RWPE2 (cell line): ENCODE measurements at regions not wholly inside any gene's neighbourhood (a gene's known extent, or its start where the extent isn't known, plus 50 kb on each side); places are given as distances from the start of the nearest gene placed in this dataset.

Source experiments
- ATAC-seq: fragments of 200-7000 bp; cut with Tn5 transposase; 3 replicates; pipeline ENCODE4 v1.9.1; 2021; ENCODE audit warnings: low read depth
- DNase-seq: peaks from one replicate; pipeline ENCODE4 v3.0.0-alpha.2; 2020; ENCODE audit warnings: low spot score
- H3K27ac ChIP-seq: fragments of 450-650 bp; 2 replicates; pipeline ENCODE4 v1.5.1; 2017; ENCODE audit warnings: mild to moderate bottlenecking; ENCODE audit not compliant: poor library complexity, severe bottlenecking
- H3K27me3 ChIP-seq: fragments of 250-450 bp; sonication (Bioruptor Pico); 2 replicates; pipeline ENCODE4 v1.5.1; 2021; ENCODE audit warnings: mild to moderate bottlenecking, moderate library complexity; ENCODE audit not compliant: insufficient read depth, poor library complexity, severe bottlenecking
- H3K36me3 ChIP-seq: fragments of 250-450 bp; sonication (Bioruptor Pico); 2 replicates; pipeline ENCODE4 v1.5.1; 2020; ENCODE audit warnings: low read depth, mild to moderate bottlenecking, moderate library complexity
- H3K4me1 ChIP-seq: fragments of 250-450 bp; sonication (Bioruptor Pico); 2 replicates; pipeline ENCODE4 v1.5.1; 2021; ENCODE audit warnings: mild to moderate bottlenecking, moderate library complexity; ENCODE audit not compliant: insufficient read depth, poor library complexity, severe bottlenecking
- H3K4me3 ChIP-seq: fragments of 250-450 bp; sonication (Bioruptor Pico); 2 replicates; pipeline ENCODE4 v1.5.1; 2021; ENCODE audit warnings: mild to moderate bottlenecking, moderate library complexity; ENCODE audit not compliant: severe bottlenecking
- H3K9me3 ChIP-seq: fragments of 250-450 bp; sonication (Bioruptor Pico); 2 replicates; pipeline ENCODE4 v1.5.1; 2021; ENCODE audit warnings: mild to moderate bottlenecking, moderate library complexity; ENCODE audit not compliant: severe bottlenecking
- CTCF ChIP-seq: fragments of 450-650 bp; IDR thresholded peaks from one replicate; pipeline ENCODE4 v1.5.1; 2017; ENCODE audit warnings: mild to moderate bottlenecking, moderate library complexity; ENCODE audit not compliant: poor library complexity, severe bottlenecking

- ATAC-seq (no peak), DNase-seq (no peak)
- no peak for TF ChIP-seq CTCF
- Histone ChIP-seq H3K36me3 (no peaks in the 10 kb centered on the region), H3K4me1 (no peaks in the 10 kb centered on the region), H3K27ac (no peak overlapping the region), H3K27me3 (no peaks in the 10 kb centered on the region), H3K9me3 (no peaks in the 10 kb centered on the region), H3K4me3 (no peak overlapping the region)
Measured at GRCh38 chr2:217451666-217452065, 551.1 kb downstream of the TNS1 start.

- H3K27me3 ChIP-seq, result no peaks in the 10 kb centered on the region
- no peak overlapping the region for H3K4me3 ChIP-seq
- H3K9me3 ChIP-seq, result no peaks in the 10 kb centered on the region
- no peak overlapping the region for H3K27ac ChIP-seq
- no peak for ATAC-seq
- TF ChIP-seq CTCF, result no peak
- no peaks in the 10 kb centered on the region for H3K36me3 ChIP-seq
- no peak for DNase-seq
- no peaks in the 10 kb centered on the region for H3K4me1 ChIP-seq
Measured at GRCh38 chr2:217449444-217449843, 553.4 kb downstream of the TNS1 start.

GRCh38 chr2:217448860-217449259 lies 553.9 kb downstream of the TNS1 start:
- Histone ChIP-seq H3K27ac (no peak overlapping the region), H3K4me1 (no peaks in the 10 kb centered on the region), H3K27me3 (no peaks in the 10 kb centered on the region), H3K9me3 (no peaks in the 10 kb centered on the region), H3K4me3 (no peak overlapping the region), H3K36me3 (no peaks in the 10 kb centered on the region)
- DNase-seq (no peak), ATAC-seq (no peak)
- TF ChIP-seq CTCF, result no peak

GRCh38 chr2:217445723-217446122 lies 557.1 kb downstream of the TNS1 start:
- no peak for DNase-seq
- Histone ChIP-seq H3K27me3 (no peaks in the 10 kb centered on the region), H3K9me3 (no peaks in the 10 kb centered on the region), H3K36me3 (no peaks in the 10 kb centered on the region), H3K27ac (no peak overlapping the region), H3K4me3 (no peak overlapping the region), H3K4me1 (peaks cover 4% of the 10 kb centered on the region)
- ATAC-seq, result no peak
- TF ChIP-seq CTCF, result no peak

- no peak for TF ChIP-seq CTCF
- H3K27me3 ChIP-seq, result no peaks in the 10 kb centered on the region
- H3K4me3 ChIP-seq, result no peak overlapping the region
- no peak overlapping the region for H3K27ac ChIP-seq
- no peaks in the 10 kb centered on the region for H3K9me3 ChIP-seq
- no peak for ATAC-seq
- H3K4me1 ChIP-seq, result peaks cover 4% of the 10 kb centered on the region
- no peak for DNase-seq
- no peaks in the 10 kb centered on the region for H3K36me3 ChIP-seq
Measured at GRCh38 chr2:217444932-217445331, 557.9 kb downstream of the TNS1 start.
